NCI-H748 treated with DMSO at 0.1 percent for 48 hours (cell line): ENCODE measurements at regions not wholly inside any gene's neighbourhood (a gene's known extent, or its start where the extent isn't known, plus 50 kb on each side); places are given as distances from the start of the nearest gene placed in this dataset.
A peak's percentile ranks its signal among the peaks of the same experiment; 100 is the strongest.

ENCODE experiments used
- DNase-seq: peaks from one replicate; lab custom pipeline; 2025; lab: John Stamatoyannopoulos, UW

- no peak for DNase-seq
These were observed 105.7 kb upstream of the KL start for GRCh38 chr13:32910530-32910929.

- DNase-seq = peak; percentile 85
These were observed 104.7 kb upstream of the KL start for GRCh38 chr13:32911506-32911905.

DNA sequence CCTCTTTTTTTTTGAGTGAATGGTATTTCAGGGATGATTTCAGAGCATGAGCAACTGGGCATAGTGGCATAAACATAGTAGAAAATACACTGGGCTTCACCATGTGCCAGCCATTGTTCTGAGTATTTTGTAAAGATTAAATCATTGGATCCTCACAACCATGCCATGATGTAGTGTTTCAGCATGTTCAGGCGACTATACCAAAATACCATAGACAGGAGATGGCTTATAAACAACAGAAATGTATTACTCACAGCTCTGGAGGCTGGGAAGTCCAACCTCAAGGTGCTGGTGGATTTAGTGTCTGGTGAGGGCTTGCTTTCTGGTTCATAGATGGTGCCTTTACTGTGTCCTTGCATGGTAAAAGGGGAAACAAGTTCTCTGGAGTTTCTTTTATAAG is 101.5 kb upstream of the KL start:
- DNase-seq = no peak

GRCh38 chr13:32917504-32917903 is 98.7 kb upstream of the KL start:
- DNase-seq = no peak

DNA sequence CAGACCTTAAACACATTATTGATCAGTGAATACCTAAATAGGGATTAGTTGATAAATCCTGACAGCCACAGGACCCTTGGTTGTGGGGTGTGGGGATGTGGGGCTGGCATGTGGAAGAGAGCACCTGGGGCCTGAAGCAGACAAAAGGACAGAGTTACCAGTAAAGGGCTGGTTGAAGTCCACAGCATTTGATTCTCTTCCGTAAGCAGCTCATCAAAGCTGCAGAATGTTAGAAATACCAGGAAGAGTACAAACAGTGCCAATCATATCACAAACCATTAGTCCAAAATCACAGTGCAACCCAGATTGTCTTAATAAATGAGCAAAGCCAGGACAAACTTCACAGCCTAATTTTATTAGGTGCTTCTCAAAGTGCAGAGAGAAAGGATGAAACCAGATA is 92.5 kb upstream of the KL start:
- DNase-seq = no peak

GRCh38 chr13:32924886-32925285 is 91.3 kb upstream of the KL start:
- DNase-seq = no peak

- DNase-seq = no peak
These were observed 90.7 kb upstream of the KL start for GRCh38 chr13:32925506-32925905.

GRCh38 chr13:32932376-32932775 is 83.8 kb upstream of the KL start:
- DNase-seq = no peak

GRCh38 chr13:32936716-32937115 is 79.5 kb upstream of the KL start:
- DNase-seq = no peak

DNA sequence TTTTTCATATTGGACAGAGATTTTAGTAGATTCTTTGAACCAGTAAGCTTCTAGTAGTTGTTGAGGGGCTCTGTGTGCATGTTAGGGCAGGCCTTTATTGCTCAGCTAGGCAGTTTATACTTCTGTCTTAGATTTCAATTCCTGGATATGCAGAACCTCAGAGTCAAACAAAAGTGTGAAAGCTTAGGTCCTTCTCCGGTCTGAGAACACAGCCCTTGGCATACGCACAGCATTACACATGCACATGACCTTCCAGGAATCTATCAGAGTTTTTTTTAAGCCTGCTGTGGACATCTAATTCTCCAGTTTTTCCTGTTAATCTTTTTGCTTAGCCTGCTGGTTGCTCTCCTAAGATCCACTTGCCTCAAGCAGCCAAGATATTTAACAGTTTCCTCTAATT is 77.9 kb upstream of the KL start:
- DNase-seq = no peak

- DNase-seq = no peak
These were observed 77.3 kb upstream of the KL start for GRCh38 chr13:32938907-32939306.

- no peak for DNase-seq
These were observed 75.6 kb upstream of the KL start for GRCh38 chr13:32940601-32941000.

- no peak for DNase-seq
These were observed 74.9 kb upstream of the KL start for GRCh38 chr13:32941368-32941767.

DNA sequence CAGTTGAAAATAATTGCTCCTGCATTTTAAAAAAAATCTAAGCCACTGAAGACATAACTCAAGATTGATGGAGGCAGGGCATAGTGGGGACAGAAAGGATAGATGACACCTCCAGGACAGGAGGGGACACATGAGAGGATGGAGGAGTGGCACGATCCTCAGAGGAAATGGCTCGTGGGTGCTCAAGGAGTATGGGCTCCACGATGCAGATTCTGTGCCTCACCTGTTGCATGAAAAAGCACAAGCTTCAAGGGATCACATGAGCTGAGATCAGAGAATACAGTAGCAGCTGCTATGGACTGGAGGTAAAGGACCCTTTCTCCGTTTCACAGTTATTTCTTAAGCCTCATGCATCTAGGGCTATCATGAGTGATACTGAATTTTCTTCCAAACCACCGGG is 69.7 kb upstream of the KL start:
- no peak for DNase-seq

- peak; percentile 99 for DNase-seq
These were observed 68.6 kb upstream of the KL start for GRCh38 chr13:32947411-32948276.

DNA sequence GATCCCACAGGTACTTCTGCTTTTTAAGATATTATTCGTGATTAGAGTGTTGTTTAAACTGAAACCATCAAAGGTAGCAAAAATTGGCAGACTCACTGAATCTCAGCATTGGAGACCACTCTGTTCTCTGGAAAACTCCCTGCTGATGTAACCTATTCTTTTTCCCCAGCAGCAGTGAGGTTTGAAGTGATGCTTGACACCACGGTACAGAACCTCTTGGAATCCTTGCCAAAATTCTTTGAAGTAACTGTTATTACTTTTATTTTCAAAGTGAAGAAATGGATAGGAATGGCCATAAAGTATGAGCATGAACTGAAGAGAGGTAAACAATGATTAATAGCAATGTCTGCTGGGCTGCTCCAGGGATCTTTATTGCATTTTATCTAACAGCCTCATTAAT is 66.4 kb upstream of the KL start:
- no peak for DNase-seq

DNA sequence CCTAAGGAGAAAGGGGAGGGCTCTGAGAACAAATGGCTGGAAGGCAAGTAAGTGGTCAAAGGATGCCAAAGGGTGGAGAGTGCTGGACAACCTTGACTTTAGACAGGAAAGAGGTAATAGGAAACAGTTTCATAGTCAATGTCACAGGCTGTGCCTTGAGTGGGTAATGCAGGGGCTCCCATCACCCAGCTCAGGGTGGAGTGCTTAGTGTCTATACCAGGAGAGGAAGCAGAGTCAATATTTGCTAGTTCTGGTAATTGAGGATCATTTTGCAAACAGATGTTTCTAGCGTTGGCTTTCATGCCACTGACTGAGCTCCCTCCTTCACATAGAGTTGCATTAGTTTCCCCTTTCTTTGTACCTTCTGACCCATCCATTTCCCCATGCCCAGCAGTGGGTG is 64.6 kb upstream of the KL start:
- DNase-seq = peak; percentile 100

DNA sequence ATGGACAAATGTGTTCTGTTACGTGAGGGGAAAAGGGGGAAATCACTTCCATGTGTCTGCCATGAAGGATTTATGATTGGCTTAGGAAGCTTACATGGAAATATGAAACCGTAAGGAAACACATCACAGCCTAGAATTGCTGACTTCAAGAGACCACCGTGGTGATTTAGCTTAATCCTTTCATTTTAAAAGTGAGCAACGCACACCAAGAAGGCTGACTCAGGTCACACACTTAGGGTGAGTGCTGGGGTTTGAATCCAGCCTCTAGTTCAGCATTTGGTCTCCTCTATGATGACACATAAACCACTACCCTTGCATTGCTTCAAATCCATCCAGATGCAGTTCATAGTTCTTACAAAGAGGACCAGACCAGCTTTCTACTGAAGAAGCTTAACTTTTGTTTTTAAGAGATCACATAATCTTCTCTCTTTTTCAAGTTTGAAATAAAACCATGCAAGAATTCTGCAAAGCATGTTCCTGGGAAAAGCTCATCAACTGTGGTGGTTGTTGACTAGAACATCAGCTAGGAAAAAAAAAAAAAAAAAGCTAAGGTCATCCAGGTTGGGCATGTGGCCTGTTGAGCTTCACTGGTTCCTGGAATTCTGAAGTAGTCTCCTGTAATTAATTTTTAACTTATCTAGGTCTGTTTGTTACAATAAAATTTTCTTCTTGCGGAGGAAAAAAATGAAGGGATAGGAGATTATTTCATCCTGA is 60.2 kb upstream of the KL start:
- no peak for DNase-seq

- no peak for DNase-seq
These were observed 59.7 kb upstream of the KL start for GRCh38 chr13:32956595-32956933.

- no peak for DNase-seq
These were observed 55.6 kb upstream of the KL start for GRCh38 chr13:32960626-32961025.

- DNase-seq = no peak
These were observed 54.5 kb upstream of the KL start for GRCh38 chr13:32961724-32962123.

- DNase-seq = no peak
These were observed 53.9 kb upstream of the KL start for GRCh38 chr13:32962342-32962741.

DNA sequence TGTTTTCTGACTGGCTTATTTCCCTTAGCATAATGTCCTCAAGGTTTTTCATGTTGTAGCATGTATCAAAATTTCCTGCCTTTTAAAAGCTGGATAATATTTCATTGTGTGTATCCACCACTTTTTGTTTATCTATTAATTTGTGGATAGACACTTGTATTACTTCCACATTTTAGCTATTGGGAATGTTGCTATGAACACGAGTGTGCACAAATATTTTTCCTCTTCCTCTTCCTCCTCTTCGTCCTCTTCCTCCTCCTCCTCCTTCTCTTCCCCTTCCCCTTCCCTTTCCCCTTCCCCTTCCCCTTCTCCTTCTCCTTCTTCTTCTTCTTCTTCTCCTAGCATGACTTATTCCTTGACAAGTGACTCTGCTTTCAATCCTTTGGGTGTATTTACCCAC is 51.2 kb upstream of the KL start:
- DNase-seq = no peak
